ENCODE measurements at regions not wholly inside any gene's neighbourhood (a gene's known extent, or its start where the extent isn't known, plus 50 kb on each side); places are given as distances from the start of the nearest gene placed in this dataset.

DNA sequence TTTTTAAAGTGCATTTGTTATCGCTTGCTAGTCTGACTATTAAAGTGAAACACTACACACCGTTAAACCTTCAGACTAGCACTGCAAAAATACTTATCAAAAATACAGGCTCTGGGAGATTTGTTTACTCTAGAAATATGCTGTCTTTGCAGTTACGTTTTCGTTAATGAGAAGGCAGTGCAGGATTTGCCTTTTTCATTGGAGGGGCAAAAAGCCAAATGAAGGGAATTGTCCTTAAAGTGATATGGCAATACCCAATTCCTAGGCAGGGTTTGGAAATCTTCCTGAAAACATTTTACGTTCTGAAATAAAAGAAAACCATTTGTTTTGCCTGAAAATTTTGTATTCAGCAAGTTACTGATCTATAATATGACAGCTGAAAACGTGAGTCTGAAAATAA is 1800.2 kb downstream of the MAT2B start:
- H3K36me3 ChIP-seq (ENCODE audit: control insufficient read depth in 2 of 2, extremely low read depth in 1 of 2, insufficient read depth in 2 of 2, low read length in 2 of 2): no peaks in the 10 kb centered on the region
- H3K27me3 ChIP-seq (ENCODE audit: control insufficient read depth, extremely low read depth, insufficient read depth, low read length): no peaks in the 10 kb centered on the region
- no peaks in the 10 kb centered on the region for H3K9me3 ChIP-seq (ENCODE audit: control insufficient read depth, low read depth, low read length)
- DNase-seq (ENCODE audit: low read depth, low spot score) (no peak), FAIRE-seq (no peak)
- H3K9me1 ChIP-seq (ENCODE audit: control insufficient read depth, extremely low read depth, insufficient read depth, low read length): no peaks in the 10 kb centered on the region
- peaks cover 10% of the 10 kb centered on the region for H3K4me1 ChIP-seq (ENCODE audit: control insufficient read depth, extremely low read depth, insufficient read depth, low read length)
- dilution Hi-C loops (cut with MboI; ENCODE audit: extremely low pct_ligation_motif_present, low sequenced_read_pairs): no loop called here
- H3K79me2 ChIP-seq (ENCODE audit: control insufficient read depth, insufficient read depth, low read length): no peaks in the 10 kb centered on the region
- no peak overlapping the region for H2AFZ ChIP-seq (ENCODE audit: control insufficient read depth, low read length)
- H3K4me3 ChIP-seq (ENCODE audit: control insufficient read depth in 2 of 3, extremely low read depth in 1 of 3, insufficient read depth in 2 of 3, low read depth in 1 of 3, low read length in 3 of 3): no peak overlapping the region
- no peaks in the 10 kb centered on the region for H4K20me1 ChIP-seq (ENCODE audit: control insufficient read depth, extremely low read depth, insufficient read depth, low read length)
- H3K4me2 ChIP-seq (ENCODE audit: control insufficient read depth, extremely low read depth, insufficient read depth, low read depth, low read length): no peak overlapping the region
- no peak overlapping the region for H3K27ac ChIP-seq (ENCODE audit: control insufficient read depth, insufficient read depth, low read length)
- no peak overlapping the region for H3K9ac ChIP-seq (ENCODE audit: control insufficient read depth, extremely low read depth, insufficient read depth, low read length)
- no peak for TF ChIP-seq CTCF (optimal IDR thresholded peaks at IDR 0.05 in 1 of 3, IDR thresholded peaks at IDR 0.05 in 1 of 3, conservative IDR thresholded peaks at IDR 0.05 in 1 of 3; ENCODE audit: extremely low read depth in 1 of 3, insufficient read depth in 2 of 3, low read length in 3 of 3)
- no peak for TF ChIP-seq EZH2 (IDR thresholded peaks at IDR 0.05; ENCODE audit: low read length)

GRCh38 chr5:165309446-165309845 is 1804.0 kb downstream of the MAT2B start:
- Histone ChIP-seq H3K27me3 (ENCODE audit: control insufficient read depth, extremely low read depth, insufficient read depth, low read length) (no peaks in the 10 kb centered on the region), H4K20me1 (ENCODE audit: control insufficient read depth, extremely low read depth, insufficient read depth, low read length) (no peaks in the 10 kb centered on the region), H3K4me1 (ENCODE audit: control insufficient read depth, extremely low read depth, insufficient read depth, low read length) (peaks cover 10% of the 10 kb centered on the region), H3K36me3 (ENCODE audit: control insufficient read depth in 2 of 2, extremely low read depth in 1 of 2, insufficient read depth in 2 of 2, low read length in 2 of 2) (no peaks in the 10 kb centered on the region), H3K4me2 (ENCODE audit: control insufficient read depth, extremely low read depth, insufficient read depth, low read depth, low read length) (no peak overlapping the region), H3K4me3 (ENCODE audit: control insufficient read depth in 2 of 3, extremely low read depth in 1 of 3, insufficient read depth in 2 of 3, low read depth in 1 of 3, low read length in 3 of 3) (no peak overlapping the region), H3K9me1 (ENCODE audit: control insufficient read depth, extremely low read depth, insufficient read depth, low read length) (no peaks in the 10 kb centered on the region), H3K9ac (ENCODE audit: control insufficient read depth, extremely low read depth, insufficient read depth, low read length) (no peak overlapping the region), H3K9me3 (ENCODE audit: control insufficient read depth, low read depth, low read length) (no peaks in the 10 kb centered on the region), H3K79me2 (ENCODE audit: control insufficient read depth, insufficient read depth, low read length) (no peaks in the 10 kb centered on the region), H2AFZ (ENCODE audit: control insufficient read depth, low read length) (peak overlapping the region; percentile 54), H3K27ac (ENCODE audit: control insufficient read depth, insufficient read depth, low read length) (peak overlapping the region; percentile 25)
- FAIRE-seq (no peak), DNase-seq (ENCODE audit: low read depth, low spot score) (no peak)
- dilution Hi-C loops (cut with MboI; ENCODE audit: extremely low pct_ligation_motif_present, low sequenced_read_pairs): no loop called here
- no peak for TF ChIP-seq EZH2 (IDR thresholded peaks at IDR 0.05; ENCODE audit: low read length)
- TF ChIP-seq CTCF (optimal IDR thresholded peaks at IDR 0.05 in 1 of 3, IDR thresholded peaks at IDR 0.05 in 1 of 3, conservative IDR thresholded peaks at IDR 0.05 in 1 of 3; ENCODE audit: extremely low read depth in 1 of 3, insufficient read depth in 2 of 3, low read length in 3 of 3): no peak

Measured in keratinocyte (primary cell).